Astrocyte of the cerebellum (primary cell): ENCODE measurements at regions not wholly inside any gene's neighbourhood (a gene's known extent, or its start where the extent isn't known, plus 50 kb on each side); places are given as distances from the start of the nearest gene placed in this dataset.

Experiments
- DNase-seq: peaks from one replicate; pipeline ENCODE4 v3.0.0-alpha.2; 2011; ENCODE audit warnings: low read depth
- H3K4me3 ChIP-seq: 2 replicates; pipeline ENCODE4 v1.5.1; 2011; ENCODE audit warnings: mild to moderate bottlenecking, low read depth, low read length, moderate library complexity
- in situ Hi-C: cut with HindIII; loops from 2 replicates; pipeline ENCODE4 v1.10.0; 2017; ENCODE audit warnings: low sequenced_read_pairs
- TF ChIP-seq, protein P1 (sequence below): IDR thresholded peaks from 2 replicates; pipeline ENCODE4 v1.5.1; 2012; ENCODE audit warnings: low read length, low read depth, moderate library complexity, mild to moderate bottlenecking; ENCODE audit errors: missing control alignments

DNA sequence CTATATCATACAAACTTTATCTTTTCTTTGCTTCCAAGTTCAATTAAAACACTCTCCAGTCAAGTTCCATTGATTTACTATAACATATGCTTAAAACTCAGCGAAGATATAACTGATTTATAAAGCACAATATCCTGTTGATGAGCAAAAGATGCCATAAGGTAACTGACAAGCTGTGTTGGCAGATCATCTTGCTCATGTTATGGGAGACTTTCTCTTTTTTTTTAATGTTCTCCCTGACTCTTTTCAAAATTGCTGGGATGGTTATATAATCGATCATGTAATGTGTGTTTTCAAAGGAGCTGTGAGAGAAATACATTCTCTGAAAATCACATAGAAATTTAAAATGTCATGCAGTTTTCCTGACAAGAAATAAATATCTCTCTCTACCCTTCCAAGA is 293.5 kb downstream of the MED10 start:
- no peak overlapping the region for H3K4me3 ChIP-seq
- DNase-seq = no peak
- in situ Hi-C loops = no loop called here
- TF ChIP-seq, protein P1, sequence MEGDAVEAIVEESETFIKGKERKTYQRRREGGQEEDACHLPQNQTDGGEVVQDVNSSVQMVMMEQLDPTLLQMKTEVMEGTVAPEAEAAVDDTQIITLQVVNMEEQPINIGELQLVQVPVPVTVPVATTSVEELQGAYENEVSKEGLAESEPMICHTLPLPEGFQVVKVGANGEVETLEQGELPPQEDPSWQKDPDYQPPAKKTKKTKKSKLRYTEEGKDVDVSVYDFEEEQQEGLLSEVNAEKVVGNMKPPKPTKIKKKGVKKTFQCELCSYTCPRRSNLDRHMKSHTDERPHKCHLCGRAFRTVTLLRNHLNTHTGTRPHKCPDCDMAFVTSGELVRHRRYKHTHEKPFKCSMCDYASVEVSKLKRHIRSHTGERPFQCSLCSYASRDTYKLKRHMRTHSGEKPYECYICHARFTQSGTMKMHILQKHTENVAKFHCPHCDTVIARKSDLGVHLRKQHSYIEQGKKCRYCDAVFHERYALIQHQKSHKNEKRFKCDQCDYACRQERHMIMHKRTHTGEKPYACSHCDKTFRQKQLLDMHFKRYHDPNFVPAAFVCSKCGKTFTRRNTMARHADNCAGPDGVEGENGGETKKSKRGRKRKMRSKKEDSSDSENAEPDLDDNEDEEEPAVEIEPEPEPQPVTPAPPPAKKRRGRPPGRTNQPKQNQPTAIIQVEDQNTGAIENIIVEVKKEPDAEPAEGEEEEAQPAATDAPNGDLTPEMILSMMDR = no peak

DNA sequence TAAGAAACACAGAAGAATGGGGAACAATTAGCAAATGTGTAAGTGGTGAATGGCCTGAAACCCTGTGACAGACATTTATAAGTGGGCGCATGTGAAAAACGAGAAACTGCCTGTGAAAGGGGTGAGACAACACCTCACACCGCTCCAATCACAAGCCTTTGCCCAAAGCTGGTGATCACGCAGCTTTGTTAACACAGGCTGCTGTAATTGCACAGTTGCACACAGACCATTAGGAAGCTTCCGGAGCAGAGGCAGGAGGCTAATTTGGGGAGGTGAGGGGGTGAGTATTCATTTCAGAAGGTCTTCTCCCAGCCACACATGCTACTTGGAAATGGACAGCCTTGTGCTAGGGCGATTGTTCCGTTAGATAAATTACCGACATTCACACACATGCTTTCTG is 294.0 kb downstream of the MED10 start:
- in situ Hi-C loops = no loop called here
- TF ChIP-seq, protein P1 = no peak
- no peak overlapping the region for H3K4me3 ChIP-seq
- no peak for DNase-seq

DNA sequence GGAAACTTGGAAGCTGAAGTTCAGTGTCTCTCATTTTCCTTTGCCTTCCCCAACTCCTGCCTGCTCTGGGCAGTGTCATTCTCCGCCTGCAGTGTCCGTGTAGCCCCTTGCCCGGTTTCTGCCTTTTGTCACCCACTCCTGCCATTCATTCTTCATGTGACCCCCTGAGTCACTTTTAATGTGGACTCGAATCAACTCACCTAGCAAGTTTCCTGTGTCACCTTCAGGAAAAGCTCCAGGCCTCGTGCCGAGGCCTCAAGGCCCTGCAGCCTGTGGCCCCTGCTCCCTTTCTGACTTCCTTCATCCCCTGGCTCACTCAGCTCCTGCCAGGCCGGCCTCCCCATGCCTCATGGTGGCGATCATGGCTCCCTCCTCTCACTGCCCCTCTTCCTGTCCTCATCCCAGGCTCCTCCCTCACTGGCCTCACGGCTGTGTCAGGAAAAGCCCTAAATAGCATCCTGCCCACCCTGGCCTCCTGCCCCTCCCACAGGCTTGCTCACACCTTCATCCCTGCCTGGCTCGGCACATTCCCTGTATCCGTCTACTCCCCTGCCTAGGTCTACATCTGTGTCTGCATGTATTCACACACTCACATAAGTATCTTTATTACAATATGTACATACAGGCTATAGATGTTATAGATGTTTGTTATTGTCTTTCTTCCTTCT is 294.9 kb downstream of the MED10 start:
- no peak for DNase-seq
- no peak overlapping the region for H3K4me3 ChIP-seq
- TF ChIP-seq, protein P1 = no peak
- in situ Hi-C loops = no loop called here

DNA sequence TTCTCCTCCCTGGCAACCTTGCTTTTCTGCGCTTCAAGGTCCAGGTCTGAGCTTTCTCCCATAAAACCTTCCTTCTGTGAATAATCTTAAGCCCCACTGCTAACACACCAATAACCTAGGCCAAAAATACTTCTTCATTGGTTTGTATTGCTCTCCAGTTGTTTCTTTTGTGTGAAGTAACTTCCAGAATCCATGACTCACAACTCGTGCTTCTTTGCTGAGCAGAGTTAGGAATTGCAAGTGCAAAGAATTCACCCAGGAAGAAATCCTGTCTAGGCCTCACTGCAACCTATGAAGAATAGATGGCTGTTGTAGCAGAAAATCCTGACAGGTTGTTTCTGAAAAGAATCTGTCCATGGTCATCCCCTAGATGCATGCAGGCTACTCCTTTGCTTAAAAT is 295.7 kb downstream of the MED10 start:
- H3K4me3 ChIP-seq = no peak overlapping the region
- in situ Hi-C loops = no loop called here

DNA sequence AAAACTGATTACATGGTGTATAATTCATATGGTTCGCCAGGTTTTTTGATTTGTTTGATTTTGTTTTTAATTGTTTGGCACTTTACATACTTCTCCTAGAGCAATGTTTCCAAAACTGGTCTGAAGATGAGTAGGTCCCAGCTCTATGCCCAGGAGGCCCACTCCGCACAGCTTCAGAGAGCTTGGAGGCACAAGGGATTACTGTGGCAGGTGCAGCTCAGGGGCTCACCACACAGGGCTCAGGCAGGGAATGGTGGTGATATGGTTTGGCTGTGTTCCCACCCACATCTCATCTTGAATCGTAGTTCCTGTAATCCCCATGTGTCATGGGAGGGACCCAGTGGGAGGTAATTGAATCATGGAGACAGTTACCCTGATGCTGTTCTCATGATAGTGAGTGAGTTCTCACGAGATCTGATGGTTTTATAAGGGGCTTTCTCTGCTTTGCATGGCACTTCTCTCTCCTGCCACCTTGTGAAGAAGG is 296.6 kb downstream of the MED10 start:
- no peak overlapping the region for H3K4me3 ChIP-seq
- TF ChIP-seq, protein P1 = no peak
- no peak for DNase-seq
- in situ Hi-C loops = no loop called here

More for the DNA sequence above, 295.7 kb downstream of the MED10 start:
- TF ChIP-seq, protein P1 = no peak
- DNase-seq = no peak

DNA sequence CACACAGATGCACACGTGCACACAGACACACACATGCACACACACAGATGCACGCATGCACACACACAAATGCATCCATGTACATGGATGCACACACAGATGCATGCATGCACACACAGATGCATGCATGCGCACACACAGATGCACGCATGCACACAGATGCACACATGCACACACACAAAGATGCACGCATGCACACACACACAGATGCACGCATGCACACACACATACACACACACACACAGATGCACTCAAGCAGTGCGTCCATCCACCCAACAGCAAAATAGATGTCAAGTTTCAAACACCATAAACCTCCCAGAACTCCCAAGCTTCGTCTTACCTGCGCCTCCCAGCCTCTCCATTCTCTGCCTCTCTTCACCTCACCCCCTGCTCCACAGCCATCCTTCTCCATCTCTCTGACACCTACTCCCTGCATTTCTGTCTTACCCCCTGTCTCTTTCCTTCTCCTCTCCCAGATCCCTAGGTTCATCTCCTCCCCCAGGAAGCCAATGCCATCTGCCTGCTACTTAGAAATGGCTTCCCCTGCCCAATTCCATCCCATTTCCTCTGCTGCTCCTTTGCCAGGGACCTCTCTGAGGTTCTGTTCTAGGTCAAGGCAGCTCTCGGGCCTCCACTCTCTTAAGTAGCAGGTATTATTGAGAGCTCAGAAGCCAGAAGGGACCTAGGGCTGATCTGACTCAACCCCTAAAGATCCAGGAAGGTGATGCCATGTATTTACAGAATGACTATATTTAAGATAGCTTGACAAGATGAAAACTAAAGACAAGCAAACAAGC is 297.2 kb downstream of the MED10 start:
- in situ Hi-C loops = no loop called here
- no peak for DNase-seq
- H3K4me3 ChIP-seq = no peak overlapping the region
- TF ChIP-seq, protein P1 = no peak
